C4-2B (cell line): ENCODE measurements at regions not wholly inside any gene's neighbourhood (a gene's known extent, or its start where the extent isn't known, plus 50 kb on each side); places are given as distances from the start of the nearest gene placed in this dataset.

Source experiments
- H3K27ac ChIP-seq: fragments of 450-650 bp; 2 replicates; pipeline ENCODE4 v1.5.1; 2017
- CTCF ChIP-seq: fragments of 450-650 bp; conservative IDR thresholded peaks from 2 replicates; pipeline ENCODE4 v1.5.1; 2017; ENCODE audit warnings: mild to moderate bottlenecking
- ZFX ChIP-seq: fragments of 450-650 bp; IDR thresholded peaks from 2 replicates; pipeline ENCODE4 v1.6.1; 2017

- H3K27ac ChIP-seq = no peak overlapping the region
- TF ChIP-seq ZFX (no peak), CTCF (no peak)
Observed at GRCh38 chr12:75603475-75603874, 92.1 kb upstream of the KRR1 start.

- H3K27ac ChIP-seq = no peak overlapping the region
- no peak for TF ChIP-seq CTCF
- no peak for TF ChIP-seq ZFX
Observed at GRCh38 chr12:75602106-75602505, 90.7 kb upstream of the KRR1 start.

GRCh38 chr12:75600146-75600545 lies 88.7 kb upstream of the KRR1 start:
- H3K27ac ChIP-seq = no peak overlapping the region

GRCh38 chr12:75599061-75599460 lies 87.7 kb upstream of the KRR1 start:
- no peak for TF ChIP-seq ZFX
- TF ChIP-seq CTCF = no peak
- no peak overlapping the region for H3K27ac ChIP-seq

More at GRCh38 chr12:75600146-75600545, 88.7 kb upstream of the KRR1 start:
- TF ChIP-seq ZFX (no peak), CTCF (no peak)

GRCh38 chr12:75596406-75596805 lies 85.0 kb upstream of the KRR1 start:
- TF ChIP-seq ZFX (no peak), CTCF (no peak)
- no peak overlapping the region for H3K27ac ChIP-seq

- TF ChIP-seq CTCF (no peak), ZFX (no peak)
- no peak overlapping the region for H3K27ac ChIP-seq
Observed at GRCh38 chr12:75592638-75593335, 81.4 kb upstream of the KRR1 start.

GRCh38 chr12:75592086-75592485 lies 80.7 kb upstream of the KRR1 start:
- H3K27ac ChIP-seq = no peak overlapping the region
- TF ChIP-seq CTCF = no peak
- no peak for TF ChIP-seq ZFX
